ENCODE measurements at regions not wholly inside any gene's neighbourhood (a gene's known extent, or its start where the extent isn't known, plus 50 kb on each side); places are given as distances from the start of the nearest gene placed in this dataset.
"Not testable (repeated sequence)": the region's sequence is repeated elsewhere in the genome, so short reads cannot be mapped to it uniquely, and the experiment has no call there.

DNA sequence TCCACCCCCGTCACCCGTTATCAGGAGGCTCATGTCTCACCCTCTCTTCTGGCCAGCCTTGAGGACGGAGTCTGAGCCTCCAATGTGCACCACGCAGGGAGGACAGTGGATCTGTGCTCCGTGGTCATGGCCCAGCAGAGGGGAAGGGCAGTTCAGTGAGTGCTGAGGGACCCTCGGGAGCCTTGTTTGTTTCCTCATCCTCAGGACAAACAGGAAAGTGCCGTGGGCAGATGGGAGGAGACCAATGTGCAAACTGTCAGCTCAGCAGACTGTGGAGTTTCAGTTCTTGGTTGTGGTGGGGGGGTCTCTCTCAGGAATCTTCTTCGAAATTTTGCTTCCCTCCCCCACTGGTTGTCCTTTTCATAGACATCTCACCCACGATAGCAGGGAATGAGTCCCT, 429.6 kb downstream of the DIRAS2 start:
- DNase-seq = not testable (repeated sequence)

GRCh38 chr9:90219548-90220118, 423.0 kb downstream of the DIRAS2 start:
- no peak for DNase-seq

DNA sequence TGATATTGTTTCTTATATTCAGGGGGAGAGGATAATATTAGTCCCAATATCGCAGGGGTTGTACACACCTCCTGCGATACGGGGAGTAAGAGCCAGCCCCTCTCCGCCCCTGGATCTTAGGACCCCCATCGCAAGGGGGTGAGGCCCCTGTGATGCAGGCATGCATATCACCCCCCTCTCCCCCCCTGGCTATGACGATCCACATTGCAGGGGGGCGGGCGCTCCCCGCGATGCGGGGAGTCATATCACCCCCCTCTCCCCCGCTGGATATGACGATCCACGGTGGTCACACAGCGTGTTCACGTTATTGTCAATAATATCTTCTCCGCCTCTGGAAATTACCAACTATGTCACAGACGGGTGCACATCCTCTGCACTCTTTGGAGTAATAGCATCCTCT, 420.7 kb downstream of the DIRAS2 start:
- not testable (repeated sequence) for DNase-seq

GRCh38 chr9:90226839-90227338, 415.7 kb downstream of the DIRAS2 start:
- peak; percentile 45 for DNase-seq

GRCh38 chr9:90233081-90233480, 409.5 kb downstream of the DIRAS2 start:
- DNase-seq = not testable (repeated sequence)

- no peak for DNase-seq
Observed at GRCh38 chr9:90240541-90240940, 402.1 kb downstream of the DIRAS2 start.

DNA sequence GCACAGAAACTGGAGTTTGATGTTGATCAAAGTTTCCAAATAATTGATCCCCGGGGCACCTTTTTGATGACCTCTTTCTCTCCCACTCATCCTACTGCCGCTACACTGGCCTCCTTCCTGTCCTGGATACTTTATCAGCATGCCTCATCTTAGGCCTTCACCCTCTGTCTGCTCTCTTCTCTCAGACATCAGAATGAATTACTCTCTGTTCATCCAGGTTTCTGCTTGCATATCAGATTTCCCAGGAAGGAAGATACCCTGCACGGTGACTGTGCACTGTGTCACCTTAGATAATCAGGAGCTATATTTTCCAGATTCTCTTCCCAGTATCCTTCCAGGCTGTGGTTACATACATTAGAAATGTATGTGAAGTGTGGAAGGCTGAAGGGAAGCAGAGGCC, 397.0 kb downstream of the DIRAS2 start:
- no peak for DNase-seq

- DNase-seq = no peak
Observed at GRCh38 chr9:90249094-90249493, 393.5 kb downstream of the DIRAS2 start.

GRCh38 chr9:90251316-90251715, 391.3 kb downstream of the DIRAS2 start:
- no peak for DNase-seq

DNA sequence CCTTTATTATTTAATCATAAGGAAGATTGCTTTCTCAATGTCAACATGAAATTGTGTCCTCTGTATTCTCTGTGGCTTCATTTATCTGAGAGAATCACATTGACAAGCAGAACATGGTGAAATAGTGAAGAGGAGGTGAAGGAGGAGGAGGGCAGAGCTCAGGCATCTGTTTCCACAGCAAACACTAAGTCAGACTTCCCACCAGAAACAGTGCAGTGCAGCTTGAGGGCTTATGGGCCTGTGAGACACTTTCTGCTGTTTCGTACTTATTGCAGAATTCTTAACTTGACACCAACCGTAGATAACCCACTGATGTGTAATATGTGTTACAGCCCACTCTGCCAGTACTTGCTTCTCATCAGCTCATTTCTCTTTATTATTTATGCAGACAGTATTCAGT, 386.3 kb downstream of the DIRAS2 start:
- no peak for DNase-seq

DNA sequence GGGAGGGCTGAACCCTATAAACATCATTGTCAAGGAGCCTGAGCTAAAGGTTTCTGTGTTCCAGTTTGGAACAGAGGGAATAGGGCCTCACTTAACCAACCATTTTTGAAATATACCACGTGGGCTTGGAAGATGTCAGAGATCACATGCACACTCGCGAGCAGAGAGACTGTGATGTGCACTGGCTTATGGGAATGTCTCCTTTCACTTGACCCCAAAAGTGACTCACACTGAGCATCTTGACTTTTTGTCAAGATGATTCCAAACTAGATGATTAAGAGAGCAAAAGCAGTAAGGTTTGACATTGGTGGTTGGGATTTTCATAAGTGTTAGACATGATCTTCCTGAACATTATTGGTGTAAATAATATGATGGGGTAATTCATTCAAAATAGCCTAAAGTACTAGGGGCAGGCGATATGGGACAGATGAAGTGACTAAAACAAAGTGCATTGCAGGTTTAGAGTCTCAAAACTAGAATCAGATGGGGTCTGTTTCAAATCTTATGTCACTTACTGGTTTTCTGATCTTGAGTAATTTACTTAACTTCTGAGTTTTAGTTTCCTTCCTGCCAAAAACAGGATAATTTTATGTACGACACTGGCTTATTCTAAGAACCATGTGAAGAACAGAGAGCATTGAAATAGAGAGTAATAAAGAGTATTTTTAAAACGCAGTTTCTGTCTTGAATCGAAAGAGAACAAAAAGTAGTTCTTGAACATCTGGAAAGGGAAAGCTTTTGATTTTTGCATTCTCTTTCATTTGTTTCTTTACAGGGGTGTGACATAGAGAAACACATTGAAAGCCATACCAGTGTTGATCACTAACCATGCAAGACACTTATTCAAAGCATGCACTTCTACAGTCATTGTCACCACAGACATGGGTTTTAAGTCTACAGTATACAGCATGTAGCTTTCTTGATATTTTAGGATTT, 383.0 kb downstream of the DIRAS2 start:
- no peak for DNase-seq

GRCh38 chr9:90261698-90262097, 380.9 kb downstream of the DIRAS2 start:
- DNase-seq = no peak

- no peak for DNase-seq
Observed at GRCh38 chr9:90268613-90269012, 374.0 kb downstream of the DIRAS2 start.

DNA sequence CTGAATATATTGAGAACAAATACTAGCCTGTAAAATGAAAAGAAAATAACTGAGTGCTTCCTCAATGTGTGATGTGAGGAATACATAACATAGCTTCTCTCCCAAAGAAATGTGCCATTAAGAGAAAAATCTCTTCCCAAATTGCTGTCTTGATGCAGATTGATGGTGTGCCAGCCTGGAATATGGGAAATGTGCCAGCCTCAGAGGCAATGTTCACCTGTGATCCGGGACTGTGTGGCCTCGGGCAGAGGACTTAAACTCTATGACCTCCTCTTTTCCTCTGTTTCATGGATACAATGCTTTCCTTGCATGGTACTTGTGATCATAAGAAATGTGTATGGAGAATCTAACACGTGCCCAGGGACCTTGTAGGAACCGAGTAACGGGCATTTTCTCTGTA, 370.9 kb downstream of the DIRAS2 start:
- peak; percentile 11 for DNase-seq

- DNase-seq = no peak
Observed at GRCh38 chr9:90274725-90275124, 367.9 kb downstream of the DIRAS2 start.

DNA sequence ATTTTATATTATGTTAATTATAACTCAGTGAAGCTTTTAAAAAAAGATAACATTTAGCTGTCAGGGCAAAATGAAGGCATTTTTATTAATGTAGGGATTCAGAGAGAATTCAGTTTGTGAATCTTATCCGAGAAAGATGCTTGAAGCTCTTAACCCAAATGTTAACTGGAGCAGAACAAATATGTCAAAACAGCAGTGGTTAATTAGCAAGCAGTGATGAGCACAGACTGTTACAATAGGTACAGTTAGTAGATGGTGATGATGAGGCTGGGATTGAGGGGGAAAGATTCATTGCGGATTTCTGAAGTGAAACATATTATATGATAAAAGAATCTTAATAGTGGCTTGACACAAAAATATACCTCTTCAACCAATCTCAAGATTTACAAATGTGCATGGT, 356.7 kb downstream of the DIRAS2 start:
- DNase-seq = no peak

GRCh38 chr9:90287567-90288274, 354.9 kb downstream of the DIRAS2 start:
- no peak for DNase-seq

DNA sequence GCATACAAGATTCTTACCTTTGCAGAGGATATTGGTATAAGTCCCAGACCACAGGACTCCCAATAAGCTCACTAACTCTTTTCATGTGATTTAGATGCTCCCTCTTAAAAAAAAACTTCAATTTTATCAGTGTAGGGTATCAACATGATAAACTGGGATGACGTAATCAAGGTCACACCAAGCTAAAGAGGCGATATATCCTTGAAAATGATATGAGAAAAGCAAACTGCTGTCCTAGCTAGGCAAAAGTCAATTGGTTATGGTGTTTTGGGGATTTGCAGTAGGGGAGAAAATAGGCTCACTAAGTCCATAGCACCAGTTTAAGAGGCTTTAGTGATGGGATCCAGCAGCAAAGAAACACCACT, 354.4 kb downstream of the DIRAS2 start:
- DNase-seq = no peak

DNA sequence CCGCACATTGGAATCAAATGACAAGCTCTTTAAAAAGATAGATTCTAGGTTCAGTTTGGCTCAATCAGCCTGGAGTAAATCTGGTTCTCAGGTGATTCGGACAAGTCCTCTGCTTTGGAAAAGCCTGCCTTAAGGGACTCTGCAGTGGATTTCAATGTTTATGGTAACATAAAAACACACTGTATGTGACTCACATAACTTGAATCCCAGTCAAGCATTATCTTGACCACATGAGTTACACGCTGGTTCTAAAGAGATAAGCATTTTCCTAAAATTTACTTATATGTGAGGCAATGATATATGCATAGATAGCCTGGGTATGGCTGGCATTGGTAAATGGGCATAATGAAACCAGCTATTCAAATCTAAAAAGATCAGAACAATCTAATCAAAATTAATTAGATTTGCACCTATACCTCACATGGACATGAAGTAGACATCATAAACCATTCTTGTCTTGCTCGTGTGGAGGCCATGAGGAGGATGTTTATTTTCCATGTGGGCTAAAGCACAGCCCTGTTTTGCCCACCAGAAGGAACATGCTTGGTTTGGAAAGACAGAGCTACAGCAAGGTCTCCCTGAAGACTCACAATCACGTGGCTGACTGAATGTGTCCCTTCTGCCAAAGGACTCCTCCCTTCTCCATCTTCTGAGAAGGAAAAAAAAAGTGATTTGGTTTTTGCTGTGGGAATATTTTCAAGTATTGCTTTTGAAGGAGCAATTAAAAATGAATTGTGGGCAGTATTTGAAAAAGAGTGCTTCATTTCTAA, 351.7 kb downstream of the DIRAS2 start:
- no peak for DNase-seq

DNA sequence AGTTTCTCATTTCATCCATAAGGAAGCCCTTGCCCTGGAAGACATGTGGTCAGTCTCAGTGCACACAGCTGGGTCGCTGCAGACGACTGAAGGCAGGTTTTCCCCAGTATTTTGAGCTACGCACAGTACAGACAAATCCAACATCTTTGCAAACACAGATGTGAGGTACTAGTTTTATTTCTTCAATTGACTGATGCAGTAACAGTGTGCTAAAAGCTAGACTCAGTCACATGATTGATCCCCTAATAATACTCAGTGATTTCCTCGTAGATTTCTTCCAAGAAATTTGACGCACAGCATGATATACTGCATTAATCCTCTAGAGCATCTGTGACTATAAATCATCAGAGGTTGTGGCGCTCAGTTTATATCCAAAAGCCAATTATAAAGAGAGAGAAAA, 346.1 kb downstream of the DIRAS2 start:
- DNase-seq = no peak

DNA sequence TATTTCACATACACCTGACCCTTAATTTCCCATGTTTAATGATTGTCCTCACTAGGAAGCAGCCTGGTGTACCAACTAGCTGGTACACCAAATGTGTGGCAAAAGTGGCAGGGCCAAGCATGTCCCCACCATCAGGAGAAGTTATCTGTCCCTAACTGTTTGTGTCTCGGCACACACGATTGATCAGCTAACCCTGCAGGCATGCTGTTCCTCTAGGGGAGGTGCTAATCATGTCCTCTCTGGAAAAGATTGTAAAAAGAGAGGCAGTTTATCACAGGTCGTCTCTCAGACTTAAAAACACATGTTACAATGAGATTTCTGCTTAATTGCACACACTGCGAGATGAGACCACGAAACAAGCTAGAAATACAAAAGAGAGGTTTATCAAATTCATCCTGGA, 342.7 kb downstream of the DIRAS2 start:
- no peak for DNase-seq

GRCh38 chr9:90300611-90301276, 341.9 kb downstream of the DIRAS2 start:
- no peak for DNase-seq

Measured in NCI-H1105 (cell line).